ENCODE measurements at regions not wholly inside any gene's neighbourhood (a gene's known extent, or its start where the extent isn't known, plus 50 kb on each side); places are given as distances from the start of the nearest gene placed in this dataset.

GRCh38 chrX:9127986-9128385, 94.1 kb upstream of the FAM9B start:
- H3K36me3 ChIP-seq (ENCODE audit: control insufficient read depth in 2 of 2, extremely low read depth in 1 of 2, insufficient read depth in 2 of 2, low read length in 2 of 2), result no peaks in the 10 kb centered on the region
- H3K9me3 ChIP-seq (ENCODE audit: control insufficient read depth, low read depth, low read length), result no peaks in the 10 kb centered on the region
- H3K27ac ChIP-seq (ENCODE audit: control insufficient read depth, insufficient read depth, low read length), result no peak overlapping the region
- dilution Hi-C loops (cut with MboI; ENCODE audit: extremely low pct_ligation_motif_present, low sequenced_read_pairs), result no loop called here
- H3K79me2 ChIP-seq (ENCODE audit: control insufficient read depth, insufficient read depth, low read length), result no peaks in the 10 kb centered on the region
- H3K4me1 ChIP-seq (ENCODE audit: control insufficient read depth, extremely low read depth, insufficient read depth, low read length), result no peaks in the 10 kb centered on the region
- no peaks in the 10 kb centered on the region for H3K9me1 ChIP-seq (ENCODE audit: control insufficient read depth, extremely low read depth, insufficient read depth, low read length)
- H3K9ac ChIP-seq (ENCODE audit: control insufficient read depth, extremely low read depth, insufficient read depth, low read length), result no peak overlapping the region
- no peak overlapping the region for H3K4me2 ChIP-seq (ENCODE audit: control insufficient read depth, extremely low read depth, insufficient read depth, low read depth, low read length)
- FAIRE-seq, result no peak
- H3K27me3 ChIP-seq (ENCODE audit: control insufficient read depth, extremely low read depth, insufficient read depth, low read length), result no peaks in the 10 kb centered on the region
- no peak overlapping the region for H2AFZ ChIP-seq (ENCODE audit: control insufficient read depth, low read length)
- no peak for DNase-seq (ENCODE audit: low read depth, low spot score)
- no peaks in the 10 kb centered on the region for H4K20me1 ChIP-seq (ENCODE audit: control insufficient read depth, extremely low read depth, insufficient read depth, low read length)
- no peak overlapping the region for H3K4me3 ChIP-seq (ENCODE audit: control insufficient read depth in 2 of 3, extremely low read depth in 1 of 3, insufficient read depth in 2 of 3, low read depth in 1 of 3, low read length in 3 of 3)
- TF ChIP-seq CTCF (optimal IDR thresholded peaks at IDR 0.05 in 1 of 3, IDR thresholded peaks at IDR 0.05 in 1 of 3, conservative IDR thresholded peaks at IDR 0.05 in 1 of 3; ENCODE audit: extremely low read depth in 1 of 3, insufficient read depth in 2 of 3, low read length in 3 of 3) (no peak), EZH2 (IDR thresholded peaks at IDR 0.05; ENCODE audit: low read length) (no peak)

- no peak overlapping the region for H2AFZ ChIP-seq (ENCODE audit: control insufficient read depth, low read length)
- no peaks in the 10 kb centered on the region for H3K36me3 ChIP-seq (ENCODE audit: control insufficient read depth in 2 of 2, extremely low read depth in 1 of 2, insufficient read depth in 2 of 2, low read length in 2 of 2)
- no peaks in the 10 kb centered on the region for H4K20me1 ChIP-seq (ENCODE audit: control insufficient read depth, extremely low read depth, insufficient read depth, low read length)
- no peak overlapping the region for H3K27ac ChIP-seq (ENCODE audit: control insufficient read depth, insufficient read depth, low read length)
- FAIRE-seq, result no peak
- H3K4me1 ChIP-seq (ENCODE audit: control insufficient read depth, extremely low read depth, insufficient read depth, low read length), result no peaks in the 10 kb centered on the region
- no peak for TF ChIP-seq CTCF (optimal IDR thresholded peaks at IDR 0.05 in 1 of 3, IDR thresholded peaks at IDR 0.05 in 1 of 3, conservative IDR thresholded peaks at IDR 0.05 in 1 of 3; ENCODE audit: extremely low read depth in 1 of 3, insufficient read depth in 2 of 3, low read length in 3 of 3)
- no peak for TF ChIP-seq EZH2 (IDR thresholded peaks at IDR 0.05; ENCODE audit: low read length)
- H3K4me3 ChIP-seq (ENCODE audit: control insufficient read depth in 2 of 3, extremely low read depth in 1 of 3, insufficient read depth in 2 of 3, low read depth in 1 of 3, low read length in 3 of 3), result no peak overlapping the region
- no peaks in the 10 kb centered on the region for H3K27me3 ChIP-seq (ENCODE audit: control insufficient read depth, extremely low read depth, insufficient read depth, low read length)
- no peak for DNase-seq (ENCODE audit: low read depth, low spot score)
- H3K9ac ChIP-seq (ENCODE audit: control insufficient read depth, extremely low read depth, insufficient read depth, low read length), result no peak overlapping the region
- H3K9me1 ChIP-seq (ENCODE audit: control insufficient read depth, extremely low read depth, insufficient read depth, low read length), result no peaks in the 10 kb centered on the region
- H3K4me2 ChIP-seq (ENCODE audit: control insufficient read depth, extremely low read depth, insufficient read depth, low read depth, low read length), result no peak overlapping the region
- dilution Hi-C loops (cut with MboI; ENCODE audit: extremely low pct_ligation_motif_present, low sequenced_read_pairs), result no loop called here
- H3K9me3 ChIP-seq (ENCODE audit: control insufficient read depth, low read depth, low read length), result no peaks in the 10 kb centered on the region
- no peaks in the 10 kb centered on the region for H3K79me2 ChIP-seq (ENCODE audit: control insufficient read depth, insufficient read depth, low read length)
Measured at GRCh38 chrX:9130031-9130430, 96.1 kb upstream of the FAM9B start.

Measured in keratinocyte (primary cell).